Esophagus muscularis mucosa (tissue), 4 donors: ENCODE measurements at regions not wholly inside any gene's neighbourhood (a gene's known extent, or its start where the extent isn't known, plus 50 kb on each side); places are given as distances from the start of the nearest gene placed in this dataset.

ENCODE experiments used
- EP300 ChIP-seq: sonication (generic); formaldehyde crosslinking; IDR thresholded peaks from one replicate; pipeline ENCODE4 v1.6.1; 2017; ENCODE audit warnings: antibody characterized with exemption
- POLR2A ChIP-seq: fragments of 450-650 bp; IDR thresholded peaks from one replicate; pipeline ENCODE4 v1.6.1; 2017; ENCODE audit warnings: antibody characterized with exemption, moderate library complexity, mild to moderate bottlenecking, low read depth
- TF ChIP-seq, protein P1 (sequence below), 3 experiments: fragments of 200-600 bp in 2 of 3; fragments of 450-650 bp in 1 of 3; sonication (generic) in 2 of 3; IDR thresholded peaks; one replicate each; pipeline ENCODE4 v1.5.1; 2017 to 2019; ENCODE audit warnings: antibody characterized with exemption in 3 of 3, mild to moderate bottlenecking in 2 of 3, moderate library complexity in 1 of 3

DNA sequence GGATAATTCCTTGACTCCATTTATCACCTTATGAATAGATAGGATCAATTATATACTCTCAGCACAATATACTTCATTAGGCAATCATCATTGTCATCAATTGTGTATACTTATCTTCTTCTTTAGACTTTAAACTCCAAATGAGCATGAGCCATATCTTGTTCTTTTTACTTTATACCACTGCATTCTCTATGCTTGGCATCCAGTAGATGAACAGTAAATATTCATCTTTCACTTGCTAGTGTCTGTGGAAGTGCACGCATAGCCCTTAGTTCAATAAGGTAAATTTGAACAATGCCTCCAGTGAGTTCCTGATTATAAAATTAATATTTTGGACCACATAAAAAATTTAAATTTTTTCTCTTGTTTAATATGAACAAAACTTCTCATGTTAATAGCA is 172.3 kb upstream of the SPRY2 start:
- TF ChIP-seq, protein P1, sequence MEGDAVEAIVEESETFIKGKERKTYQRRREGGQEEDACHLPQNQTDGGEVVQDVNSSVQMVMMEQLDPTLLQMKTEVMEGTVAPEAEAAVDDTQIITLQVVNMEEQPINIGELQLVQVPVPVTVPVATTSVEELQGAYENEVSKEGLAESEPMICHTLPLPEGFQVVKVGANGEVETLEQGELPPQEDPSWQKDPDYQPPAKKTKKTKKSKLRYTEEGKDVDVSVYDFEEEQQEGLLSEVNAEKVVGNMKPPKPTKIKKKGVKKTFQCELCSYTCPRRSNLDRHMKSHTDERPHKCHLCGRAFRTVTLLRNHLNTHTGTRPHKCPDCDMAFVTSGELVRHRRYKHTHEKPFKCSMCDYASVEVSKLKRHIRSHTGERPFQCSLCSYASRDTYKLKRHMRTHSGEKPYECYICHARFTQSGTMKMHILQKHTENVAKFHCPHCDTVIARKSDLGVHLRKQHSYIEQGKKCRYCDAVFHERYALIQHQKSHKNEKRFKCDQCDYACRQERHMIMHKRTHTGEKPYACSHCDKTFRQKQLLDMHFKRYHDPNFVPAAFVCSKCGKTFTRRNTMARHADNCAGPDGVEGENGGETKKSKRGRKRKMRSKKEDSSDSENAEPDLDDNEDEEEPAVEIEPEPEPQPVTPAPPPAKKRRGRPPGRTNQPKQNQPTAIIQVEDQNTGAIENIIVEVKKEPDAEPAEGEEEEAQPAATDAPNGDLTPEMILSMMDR (IDR thresholded peaks at IDR 0.05) = no peak
- TF ChIP-seq EP300 (no peak), POLR2A (no peak)
